Neural progenitor cell (in vitro differentiated cells): ENCODE measurements at regions not wholly inside any gene's neighbourhood (a gene's known extent, or its start where the extent isn't known, plus 50 kb on each side); places are given as distances from the start of the nearest gene placed in this dataset.

Source experiments
- DNase-seq: peaks from one replicate; pipeline ENCODE4 v3.0.0-alpha.2; 2016; ENCODE audit warnings: low spot score
- H2AFZ ChIP-seq: fragments of 200-600 bp; sonication (generic); replicated peaks from 2 replicates; pipeline ENCODE4 v1.6.1; 2016; ENCODE audit warnings: antibody characterized with exemption
- H3F3A ChIP-seq: fragments of 200-600 bp; sonication (generic); 2 replicates; pipeline ENCODE4 v1.6.1; 2016; ENCODE audit warnings: antibody characterized with exemption, low read depth
- H3K27ac ChIP-seq: fragments of 200-600 bp; sonication (generic); 2 replicates; pipeline ENCODE4 v1.5.1; 2016; ENCODE audit warnings: mild to moderate bottlenecking
- H3K27me3 ChIP-seq: fragments of 200-600 bp; sonication (generic); 2 replicates; pipeline ENCODE4 v1.6.1; 2016; ENCODE audit warnings: mild to moderate bottlenecking, moderate library complexity
- H3K36me3 ChIP-seq: fragments of 200-600 bp; sonication (generic); 2 replicates; pipeline ENCODE4 v1.5.1; 2016
- H3K4me1 ChIP-seq: fragments of 200-600 bp; sonication (generic); 2 replicates; pipeline ENCODE4 v1.6.1; 2016; ENCODE audit warnings: mixed run types
- H3K4me2 ChIP-seq: fragments of 200-600 bp; sonication (generic); 2 replicates; pipeline ENCODE4 v1.6.1; 2016
- H3K4me3 ChIP-seq: fragments of 200-600 bp; sonication (generic); 2 replicates; pipeline ENCODE4 v1.5.1; 2016
- H3K79me2 ChIP-seq: fragments of 200-600 bp; sonication (generic); 2 replicates; pipeline ENCODE4 v1.6.1; 2016; ENCODE audit warnings: low read depth
- H3K9ac ChIP-seq: fragments of 200-600 bp; sonication (generic); 2 replicates; pipeline ENCODE4 v1.6.1; 2016
- H3K9me3 ChIP-seq: fragments of 200-600 bp; sonication (generic); 2 replicates; pipeline ENCODE4 v1.5.1; 2016; ENCODE audit warnings: low read depth
- H4K20me1 ChIP-seq: fragments of 200-600 bp; sonication (generic); 2 replicates; pipeline ENCODE4 v1.6.1; 2016; ENCODE audit warnings: low read depth
- H3K27ac Mint-ChIP-seq: 3 replicates; pipeline ENCODE4 v1.8.0; 2021; ENCODE audit warnings: mixed read lengths
- H3K27me3 Mint-ChIP-seq: 2 replicates; pipeline ENCODE4 v1.8.0; 2022; ENCODE audit warnings: low read depth, mild to moderate bottlenecking, inconsistent platforms, moderate library complexity, mixed read lengths; ENCODE audit not compliant: insufficient read depth
- H3K36me3 Mint-ChIP-seq: 3 replicates; pipeline ENCODE4 v1.8.0; 2021; ENCODE audit warnings: mixed read lengths
- H3K4me1 Mint-ChIP-seq: 3 replicates; pipeline ENCODE4 v1.8.0; 2021; ENCODE audit warnings: mixed read lengths
- H3K4me3 Mint-ChIP-seq: 3 replicates; pipeline ENCODE4 v1.8.0; 2021; ENCODE audit warnings: mild to moderate bottlenecking, moderate library complexity, mixed read lengths
- H3K9me3 Mint-ChIP-seq: 3 replicates; pipeline ENCODE4 v1.8.0; 2020; ENCODE audit warnings: mixed read lengths
- EZH2 ChIP-seq: fragments of 200-600 bp; sonication (generic); IDR thresholded peaks from 2 replicates; pipeline ENCODE4 v1.6.1; 2017; ENCODE audit warnings: antibody characterized with exemption, mild to moderate bottlenecking, moderate library complexity
- EZH2phosphoT487 ChIP-seq: fragments of 200-600 bp; sonication (generic); IDR thresholded peaks from 2 replicates; pipeline ENCODE4 v1.6.1; 2017; ENCODE audit warnings: antibody characterized with exemption
- TF ChIP-seq, protein P1 (sequence below): fragments of 200-600 bp; sonication (generic); IDR thresholded peaks from 2 replicates; pipeline ENCODE4 v1.5.1; 2017; ENCODE audit warnings: antibody characterized with exemption, mild to moderate bottlenecking

DNA sequence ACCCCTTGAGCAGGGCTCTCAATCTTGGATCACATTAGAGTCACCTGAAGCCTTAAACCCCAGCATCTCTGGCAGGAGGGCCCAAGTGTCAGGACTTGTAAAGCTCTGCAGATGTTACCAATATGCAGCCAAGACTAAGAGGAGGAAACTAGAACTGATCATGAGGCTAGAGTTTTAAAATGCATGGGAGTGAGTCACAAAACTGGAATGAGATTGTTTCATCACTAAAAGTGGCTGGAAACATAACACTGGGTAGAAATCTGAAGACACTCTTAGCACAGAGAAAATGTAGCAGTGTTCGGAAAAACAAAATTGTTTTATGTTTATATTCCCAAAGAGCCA is 63.3 kb upstream of the GHITM start:
- Histone ChIP-seq H3K4me2 (no peak overlapping the region), H2AFZ (no peak overlapping the region), H3K79me2 (no peaks in the 10 kb centered on the region), H3K9me3 (no peaks in the 10 kb centered on the region), H4K20me1 (no peaks in the 10 kb centered on the region), H3K27ac (no peak overlapping the region), H3F3A (no peaks in the 10 kb centered on the region), H3K27me3 (no peaks in the 10 kb centered on the region), H3K9ac (no peak overlapping the region), H3K4me3 (no peak overlapping the region), H3K4me1 (no peaks in the 10 kb centered on the region), H3K36me3 (no peaks in the 10 kb centered on the region)
- Mint-ChIP-seq H3K4me1 (no peaks in the 10 kb centered on the region), H3K4me3 (no peak overlapping the region), H3K27ac (no peak overlapping the region), H3K9me3 (no peaks in the 10 kb centered on the region), H3K36me3 (no peaks in the 10 kb centered on the region), H3K27me3 (no peaks in the 10 kb centered on the region)
- DNase-seq, result no peak
- TF ChIP-seq EZH2 (no peak), EZH2phosphoT487 (no peak)
- TF ChIP-seq, protein P1, sequence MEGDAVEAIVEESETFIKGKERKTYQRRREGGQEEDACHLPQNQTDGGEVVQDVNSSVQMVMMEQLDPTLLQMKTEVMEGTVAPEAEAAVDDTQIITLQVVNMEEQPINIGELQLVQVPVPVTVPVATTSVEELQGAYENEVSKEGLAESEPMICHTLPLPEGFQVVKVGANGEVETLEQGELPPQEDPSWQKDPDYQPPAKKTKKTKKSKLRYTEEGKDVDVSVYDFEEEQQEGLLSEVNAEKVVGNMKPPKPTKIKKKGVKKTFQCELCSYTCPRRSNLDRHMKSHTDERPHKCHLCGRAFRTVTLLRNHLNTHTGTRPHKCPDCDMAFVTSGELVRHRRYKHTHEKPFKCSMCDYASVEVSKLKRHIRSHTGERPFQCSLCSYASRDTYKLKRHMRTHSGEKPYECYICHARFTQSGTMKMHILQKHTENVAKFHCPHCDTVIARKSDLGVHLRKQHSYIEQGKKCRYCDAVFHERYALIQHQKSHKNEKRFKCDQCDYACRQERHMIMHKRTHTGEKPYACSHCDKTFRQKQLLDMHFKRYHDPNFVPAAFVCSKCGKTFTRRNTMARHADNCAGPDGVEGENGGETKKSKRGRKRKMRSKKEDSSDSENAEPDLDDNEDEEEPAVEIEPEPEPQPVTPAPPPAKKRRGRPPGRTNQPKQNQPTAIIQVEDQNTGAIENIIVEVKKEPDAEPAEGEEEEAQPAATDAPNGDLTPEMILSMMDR, result no peak

GRCh38 chr10:84076540-84077195 is 62.6 kb upstream of the GHITM start:
- no peak overlapping the region for H3K4me2 ChIP-seq
- H3K9ac ChIP-seq, result no peak overlapping the region
- no peaks in the 10 kb centered on the region for H3K36me3 Mint-ChIP-seq
- H3K27me3 ChIP-seq, result no peaks in the 10 kb centered on the region
- H3K4me1 ChIP-seq, result no peaks in the 10 kb centered on the region
- no peaks in the 10 kb centered on the region for H3K79me2 ChIP-seq
- no peaks in the 10 kb centered on the region for H3K9me3 Mint-ChIP-seq
- H3K9me3 ChIP-seq, result no peaks in the 10 kb centered on the region
- no peak overlapping the region for H3K4me3 Mint-ChIP-seq
- H3K27me3 Mint-ChIP-seq, result no peaks in the 10 kb centered on the region
- no peak overlapping the region for H2AFZ ChIP-seq
- H3K27ac Mint-ChIP-seq, result no peak overlapping the region
- H4K20me1 ChIP-seq, result no peaks in the 10 kb centered on the region
- DNase-seq, result peak; percentile 11
- TF ChIP-seq, protein P1, result peak; percentile 50
- TF ChIP-seq EZH2, result no peak
- H3K27ac ChIP-seq, result no peak overlapping the region
- no peak overlapping the region for H3K4me3 ChIP-seq
- H3F3A ChIP-seq, result no peaks in the 10 kb centered on the region
- no peaks in the 10 kb centered on the region for H3K36me3 ChIP-seq
- no peaks in the 10 kb centered on the region for H3K4me1 Mint-ChIP-seq

DNA sequence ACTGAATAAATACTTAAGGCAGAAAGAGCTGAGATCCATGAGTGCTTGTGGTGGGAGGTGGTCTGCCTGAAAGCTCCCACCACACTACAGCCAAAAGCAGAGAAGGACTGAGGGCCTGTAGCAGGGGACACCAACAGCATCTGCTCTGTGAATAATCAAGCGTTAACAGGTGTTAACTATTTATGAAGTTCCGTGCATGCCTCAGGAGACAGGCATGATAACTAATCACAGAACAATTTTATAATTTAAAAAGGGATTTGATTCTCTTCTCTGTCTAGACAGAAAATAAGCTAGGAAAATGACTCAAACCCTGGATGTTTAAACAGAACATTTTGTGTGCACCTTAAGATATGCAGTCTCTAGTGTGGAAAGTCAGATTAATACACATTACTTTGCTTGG is 61.5 kb upstream of the GHITM start:
- no peak overlapping the region for H3K4me3 ChIP-seq
- Mint-ChIP-seq H3K4me3 (no peak overlapping the region), H3K36me3 (no peaks in the 10 kb centered on the region), H3K27ac (no peak overlapping the region), H3K4me1 (no peaks in the 10 kb centered on the region), H3K9me3 (no peaks in the 10 kb centered on the region), H3K27me3 (no peaks in the 10 kb centered on the region)
- no peaks in the 10 kb centered on the region for H4K20me1 ChIP-seq
- no peak overlapping the region for H3K9ac ChIP-seq
- H2AFZ ChIP-seq, result no peak overlapping the region
- H3F3A ChIP-seq, result no peaks in the 10 kb centered on the region
- no peaks in the 10 kb centered on the region for H3K79me2 ChIP-seq
- H3K9me3 ChIP-seq, result no peaks in the 10 kb centered on the region
- no peaks in the 10 kb centered on the region for H3K36me3 ChIP-seq
- H3K4me2 ChIP-seq, result no peak overlapping the region
- DNase-seq, result no peak
- TF ChIP-seq EZH2phosphoT487, result no peak
- no peak for TF ChIP-seq EZH2
- TF ChIP-seq, protein P1, result no peak
- H3K27me3 ChIP-seq, result no peaks in the 10 kb centered on the region
- no peaks in the 10 kb centered on the region for H3K4me1 ChIP-seq
- no peak overlapping the region for H3K27ac ChIP-seq
